Fibroblast of skin of scalp (primary cell): ENCODE measurements at regions not wholly inside any gene's neighbourhood (a gene's known extent, or its start where the extent isn't known, plus 50 kb on each side); places are given as distances from the start of the nearest gene placed in this dataset.

Experiments
- DNase-seq: peaks from one replicate; pipeline ENCODE4 v3.0.0-alpha.2; 2013

GRCh38 chr2:9156483-9156882, 50.1 kb upstream of the ASAP2 start:
- no peak for DNase-seq

- DNase-seq: no peak
Measured at GRCh38 chr2:9154061-9154460, 52.6 kb upstream of the ASAP2 start.

- DNase-seq: no peak
Measured at GRCh38 chr2:9153643-9153980, 53.0 kb upstream of the ASAP2 start.

GRCh38 chr2:9152975-9153642, 53.5 kb upstream of the ASAP2 start:
- DNase-seq: peak; percentile 42

GRCh38 chr2:9150906-9151305, 55.7 kb upstream of the ASAP2 start:
- no peak for DNase-seq

GRCh38 chr2:9150568-9150900, 56.1 kb upstream of the ASAP2 start:
- DNase-seq: no peak

- no peak for DNase-seq
Measured at GRCh38 chr2:9149726-9150567, 56.7 kb upstream of the ASAP2 start.

GRCh38 chr2:9149388-9149660, 57.3 kb upstream of the ASAP2 start:
- DNase-seq: no peak

GRCh38 chr2:9146646-9147045, 60.0 kb upstream of the ASAP2 start:
- no peak for DNase-seq

- no peak for DNase-seq
Measured at GRCh38 chr2:9145752-9146430, 60.7 kb upstream of the ASAP2 start.

GRCh38 chr2:9145109-9145751, 61.4 kb upstream of the ASAP2 start:
- peak; percentile 86 for DNase-seq

GRCh38 chr2:9144617-9145016, 62.0 kb upstream of the ASAP2 start:
- DNase-seq: peak; percentile 63

- DNase-seq: no peak
Measured at GRCh38 chr2:9144046-9144445, 62.6 kb upstream of the ASAP2 start.

- no peak for DNase-seq
Measured at GRCh38 chr2:9143264-9143815, 63.3 kb upstream of the ASAP2 start.

- DNase-seq: peak; percentile 89
Measured at GRCh38 chr2:9142551-9143263, 63.9 kb upstream of the ASAP2 start.

- DNase-seq: no peak
Measured at GRCh38 chr2:9141706-9142460, 64.7 kb upstream of the ASAP2 start.

GRCh38 chr2:9141091-9141667, 65.4 kb upstream of the ASAP2 start:
- peak; percentile 66 for DNase-seq

GRCh38 chr2:9140645-9141044, 66.0 kb upstream of the ASAP2 start:
- no peak for DNase-seq

- peak; percentile 61 for DNase-seq
Measured at GRCh38 chr2:9139491-9140443, 66.8 kb upstream of the ASAP2 start.
